HepG2 (cell line): ENCODE measurements at regions not wholly inside any gene's neighbourhood (a gene's known extent, or its start where the extent isn't known, plus 50 kb on each side); places are given as distances from the start of the nearest gene placed in this dataset.

Source experiments
- ARNT ChIP-seq: fragments of 450-650 bp; IDR thresholded peaks from 2 replicates; pipeline ENCODE4 v1.6.1; 2017
- CENPX ChIP-seq: sonication (generic); formaldehyde crosslinking; IDR thresholded peaks from 2 replicates; pipeline ENCODE4 v1.9.0; 2021; ENCODE audit warnings: mild to moderate bottlenecking, missing genetic modification reagents, moderate library complexity
- CTCF ChIP-seq: sonication (generic); formaldehyde crosslinking; IDR thresholded peaks from 2 replicates; pipeline ENCODE4 v1.5.0; 2020; ENCODE audit warnings: mild to moderate bottlenecking, missing genetic modification reagents, moderate library complexity
- HMG20A ChIP-seq: IDR thresholded peaks from 2 replicates; pipeline ENCODE4 v1.6.1; 2016; ENCODE audit warnings: borderline replicate concordance
- KLF16 ChIP-seq, 2 experiments: sonication (generic) in 1 of 2; formaldehyde crosslinking in 1 of 2; IDR thresholded peaks; 2 replicates each; pipeline versions ENCODE4 v1.6.1 to v1.8.0; 2016 to 2023; ENCODE audit warnings: missing genetic modification reagents in 2 of 2, missing compliant biosample characterization in 1 of 2
- POLR2A ChIP-seq, 2 experiments: IDR thresholded peaks; 2 replicates each; pipeline ENCODE4 v1.6.1; 2011; ENCODE audit warnings: low read depth in 2 of 2, low read length in 2 of 2, mild to moderate bottlenecking in 1 of 2, moderate library complexity in 1 of 2; ENCODE audit not compliant: insufficient read depth in 1 of 2
- UBTF ChIP-seq: sonication (generic); formaldehyde crosslinking; IDR thresholded peaks from 2 replicates; pipeline ENCODE4 v1.4.0; 2020; ENCODE audit warnings: mild to moderate bottlenecking, missing genetic modification reagents
- ZBED4 ChIP-seq: sonication (generic); formaldehyde crosslinking; IDR thresholded peaks from 2 replicates; pipeline ENCODE4 v1.4.0; 2020; ENCODE audit warnings: missing genetic modification reagents, borderline replicate concordance
- ZNF33B ChIP-seq: sonication (generic); formaldehyde crosslinking; IDR thresholded peaks from 2 replicates; pipeline ENCODE4 v1.5.1; 2020; ENCODE audit warnings: mild to moderate bottlenecking, missing genetic modification reagents
- ZNF740 ChIP-seq: sonication (generic); formaldehyde crosslinking; IDR thresholded peaks from 2 replicates; pipeline ENCODE4 v1.4.0; 2020; ENCODE audit warnings: missing genetic modification reagents
- ZSCAN29 ChIP-seq: sonication (generic); formaldehyde crosslinking; conservative IDR thresholded peaks from 2 replicates; pipeline ENCODE4 v1.4.0; 2020; ENCODE audit warnings: mild to moderate bottlenecking, missing genetic modification reagents
- ZZZ3 ChIP-seq: sonication (generic); formaldehyde crosslinking; IDR thresholded peaks from 2 replicates; pipeline ENCODE4 v1.4.0; 2020; ENCODE audit warnings: missing genetic modification reagents, mild to moderate bottlenecking, borderline replicate concordance

- TF ChIP-seq HMG20A (CRISPR knock-in tag) (no peak), ARNT (no peak), CENPX (CRISPR knock-in tag) (no peak), ZBED4 (CRISPR knock-in tag) (no peak), ZZZ3 (no peak), KLF16 (CRISPR knock-in tag; IDR thresholded peaks at IDR 0.05) (no peak), ZNF740 (CRISPR knock-in tag) (no peak), CTCF (CRISPR knock-in tag) (peak; percentile 33), ZSCAN29 (CRISPR knock-in tag) (no peak), UBTF (no peak), ZNF33B (CRISPR knock-in tag) (no peak), POLR2A (IDR thresholded peaks at IDR 0.05; ENCODE audit: insufficient read depth in 1 of 2, low read depth in 2 of 2, low read length in 2 of 2) (no peak)
Measured at GRCh38 chr3:163916596-163917560, 1161.4 kb downstream of the SI start.
